Fibroblast of villous mesenchyme (primary cell): ENCODE measurements at regions not wholly inside any gene's neighbourhood (a gene's known extent, or its start where the extent isn't known, plus 50 kb on each side); places are given as distances from the start of the nearest gene placed in this dataset.

Experiments used
- DNase-seq: peaks from one replicate; pipeline ENCODE4 v3.0.0-alpha.2; 2010; ENCODE audit warnings: low read depth
- H3K4me3 ChIP-seq: 2 replicates; pipeline ENCODE4 v1.5.1; 2011; ENCODE audit warnings: low read depth, mild to moderate bottlenecking, low read length
- TF ChIP-seq, protein P1 (sequence below): IDR thresholded peaks from 2 replicates; pipeline ENCODE4 v1.5.1; 2012; ENCODE audit warnings: low read depth, mild to moderate bottlenecking, low read length; ENCODE audit not compliant: insufficient read depth

- no peak for DNase-seq
- H3K4me3 ChIP-seq = no peak overlapping the region
- TF ChIP-seq, protein P1, sequence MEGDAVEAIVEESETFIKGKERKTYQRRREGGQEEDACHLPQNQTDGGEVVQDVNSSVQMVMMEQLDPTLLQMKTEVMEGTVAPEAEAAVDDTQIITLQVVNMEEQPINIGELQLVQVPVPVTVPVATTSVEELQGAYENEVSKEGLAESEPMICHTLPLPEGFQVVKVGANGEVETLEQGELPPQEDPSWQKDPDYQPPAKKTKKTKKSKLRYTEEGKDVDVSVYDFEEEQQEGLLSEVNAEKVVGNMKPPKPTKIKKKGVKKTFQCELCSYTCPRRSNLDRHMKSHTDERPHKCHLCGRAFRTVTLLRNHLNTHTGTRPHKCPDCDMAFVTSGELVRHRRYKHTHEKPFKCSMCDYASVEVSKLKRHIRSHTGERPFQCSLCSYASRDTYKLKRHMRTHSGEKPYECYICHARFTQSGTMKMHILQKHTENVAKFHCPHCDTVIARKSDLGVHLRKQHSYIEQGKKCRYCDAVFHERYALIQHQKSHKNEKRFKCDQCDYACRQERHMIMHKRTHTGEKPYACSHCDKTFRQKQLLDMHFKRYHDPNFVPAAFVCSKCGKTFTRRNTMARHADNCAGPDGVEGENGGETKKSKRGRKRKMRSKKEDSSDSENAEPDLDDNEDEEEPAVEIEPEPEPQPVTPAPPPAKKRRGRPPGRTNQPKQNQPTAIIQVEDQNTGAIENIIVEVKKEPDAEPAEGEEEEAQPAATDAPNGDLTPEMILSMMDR = no peak
These were observed 666.0 kb upstream of the PLXNA2 start for GRCh38 chr1:208910161-208910560.

- H3K4me3 ChIP-seq = no peak overlapping the region
- no peak for DNase-seq
- TF ChIP-seq, protein P1 = no peak
These were observed 666.2 kb upstream of the CAMK1G start for GRCh38 chr1:208917281-208917680.

GRCh38 chr1:208917723-208918122 lies 665.8 kb upstream of the CAMK1G start:
- TF ChIP-seq, protein P1 = no peak
- DNase-seq = no peak
- no peak overlapping the region for H3K4me3 ChIP-seq

DNA sequence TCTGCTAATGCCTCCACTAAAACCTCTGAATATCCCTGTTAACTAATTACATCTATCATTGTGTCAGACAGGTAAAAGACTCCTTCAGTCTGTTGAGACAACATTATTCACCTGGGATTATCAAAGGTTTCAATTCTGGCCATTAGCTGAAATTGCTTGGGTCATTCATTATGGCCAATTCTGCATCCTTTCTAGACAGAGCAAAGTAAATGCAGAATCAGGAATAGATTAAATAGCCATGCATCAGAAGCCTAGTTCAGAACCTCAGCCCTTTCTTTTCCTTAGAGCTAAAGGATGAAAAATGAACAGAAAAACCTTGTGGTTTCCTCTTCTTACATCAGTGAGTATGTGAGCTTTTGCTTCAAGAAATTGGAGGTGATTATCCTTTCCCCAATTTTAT lies 665.4 kb upstream of the CAMK1G start:
- TF ChIP-seq, protein P1 = no peak
- DNase-seq = no peak
- H3K4me3 ChIP-seq = no peak overlapping the region

DNA sequence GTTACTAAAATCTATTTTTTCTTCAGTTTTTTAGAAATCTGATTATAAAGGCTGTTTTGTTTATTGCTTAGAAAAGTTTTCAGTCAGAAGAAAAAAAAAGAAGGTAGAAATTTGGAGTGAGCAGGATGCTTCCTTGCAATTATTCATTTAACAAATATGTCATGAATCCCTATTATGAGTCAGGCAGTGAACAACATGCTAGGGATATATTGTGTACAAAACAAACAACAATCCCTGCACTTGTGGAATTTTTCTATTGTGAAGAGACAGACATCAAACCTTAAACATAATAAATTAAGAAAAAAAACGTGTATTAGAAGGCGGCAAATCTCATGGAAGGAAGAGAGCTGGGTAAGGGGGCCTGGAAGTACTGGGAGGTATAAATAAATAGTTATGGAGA lies 664.1 kb upstream of the CAMK1G start:
- DNase-seq = peak; percentile 32
- no peak overlapping the region for H3K4me3 ChIP-seq
- TF ChIP-seq, protein P1 = no peak

DNA sequence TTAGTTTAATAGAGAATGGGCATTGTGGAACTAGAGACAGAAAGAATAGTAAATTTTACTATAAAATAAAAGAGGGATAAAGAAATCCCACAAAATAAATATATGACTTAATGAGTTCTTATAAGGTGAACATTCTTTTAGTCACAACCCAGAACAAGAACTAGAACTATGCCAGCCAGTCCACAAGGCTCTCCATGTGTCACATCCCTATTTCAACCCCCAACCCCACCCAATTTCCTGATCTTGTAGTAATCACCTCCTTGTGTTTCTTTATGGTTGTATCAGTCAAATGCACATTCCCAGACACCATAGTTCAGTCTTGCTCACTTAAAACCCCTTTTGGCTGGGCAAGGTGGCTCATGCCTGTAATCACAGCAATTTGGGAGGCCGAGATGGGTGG lies 662.3 kb upstream of the CAMK1G start:
- H3K4me3 ChIP-seq = no peak overlapping the region
- DNase-seq = no peak
- TF ChIP-seq, protein P1 = no peak

GRCh38 chr1:208923456-208923855 lies 660.1 kb upstream of the CAMK1G start:
- TF ChIP-seq, protein P1 = no peak
- DNase-seq = no peak
- no peak overlapping the region for H3K4me3 ChIP-seq
